HL-60 (cell line): ENCODE measurements at regions not wholly inside any gene's neighbourhood (a gene's known extent, or its start where the extent isn't known, plus 50 kb on each side); places are given as distances from the start of the nearest gene placed in this dataset.

ENCODE experiments used
- CTCF ChIP-seq: IDR thresholded peaks from one replicate; pipeline ENCODE4 v1.5.1; 2011; ENCODE audit warnings: low read length, control low read depth, inconsistent platforms; ENCODE audit not compliant: insufficient read depth
- GABPA ChIP-seq: IDR thresholded peaks from 2 replicates; pipeline ENCODE4 v1.6.1; 2012; ENCODE audit warnings: low read depth
- POLR2AphosphoS5 ChIP-seq: IDR thresholded peaks from 2 replicates; pipeline ENCODE4 v1.6.1; 2012; ENCODE audit warnings: low read depth
- REST ChIP-seq: IDR thresholded peaks from 2 replicates; pipeline ENCODE4 v1.6.1; 2012; ENCODE audit warnings: low read depth; ENCODE audit not compliant: insufficient replicate concordance

DNA sequence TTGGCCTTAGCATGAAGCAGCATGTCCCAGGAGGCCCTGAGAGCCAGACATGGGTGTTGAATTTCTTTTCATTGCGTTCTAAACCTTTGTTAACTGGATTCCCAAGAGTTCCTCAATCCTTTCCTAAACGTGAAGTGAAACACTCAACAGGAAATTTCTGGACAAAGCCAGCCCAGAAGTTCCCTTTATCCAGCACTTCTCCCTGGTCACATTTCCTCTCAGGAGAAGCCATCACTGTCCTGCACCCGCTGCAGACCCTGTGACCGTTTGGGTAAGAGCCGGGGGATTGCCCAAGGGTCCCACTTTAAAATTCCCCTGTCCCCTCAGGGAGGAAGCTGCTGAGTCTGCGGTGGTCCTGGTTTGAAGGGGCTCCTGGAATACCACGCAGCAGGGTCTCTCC is 88.0 kb upstream of the ZPBP start:
- TF ChIP-seq CTCF (no peak), GABPA (no peak), POLR2AphosphoS5 (no peak), REST (no peak)
